Fibroblast of mammary gland (primary cell): ENCODE measurements at regions not wholly inside any gene's neighbourhood (a gene's known extent, or its start where the extent isn't known, plus 50 kb on each side); places are given as distances from the start of the nearest gene placed in this dataset.

Experiments used
- DNase-seq: peaks from one replicate; pipeline ENCODE4 v3.0.0-alpha.2; 2010; ENCODE audit warnings: low read depth
- H3K4me3 ChIP-seq: 2 replicates; pipeline ENCODE4 v1.5.1; 2011; ENCODE audit warnings: low read depth, mild to moderate bottlenecking, low read length, moderate library complexity; ENCODE audit not compliant: control insufficient read depth
- TF ChIP-seq, protein P1 (sequence below): conservative IDR thresholded peaks from 2 replicates; pipeline ENCODE4 v1.5.1; 2011; ENCODE audit warnings: low read depth, low read length, inconsistent platforms; ENCODE audit not compliant: control insufficient read depth, insufficient read depth

- TF ChIP-seq, protein P1, sequence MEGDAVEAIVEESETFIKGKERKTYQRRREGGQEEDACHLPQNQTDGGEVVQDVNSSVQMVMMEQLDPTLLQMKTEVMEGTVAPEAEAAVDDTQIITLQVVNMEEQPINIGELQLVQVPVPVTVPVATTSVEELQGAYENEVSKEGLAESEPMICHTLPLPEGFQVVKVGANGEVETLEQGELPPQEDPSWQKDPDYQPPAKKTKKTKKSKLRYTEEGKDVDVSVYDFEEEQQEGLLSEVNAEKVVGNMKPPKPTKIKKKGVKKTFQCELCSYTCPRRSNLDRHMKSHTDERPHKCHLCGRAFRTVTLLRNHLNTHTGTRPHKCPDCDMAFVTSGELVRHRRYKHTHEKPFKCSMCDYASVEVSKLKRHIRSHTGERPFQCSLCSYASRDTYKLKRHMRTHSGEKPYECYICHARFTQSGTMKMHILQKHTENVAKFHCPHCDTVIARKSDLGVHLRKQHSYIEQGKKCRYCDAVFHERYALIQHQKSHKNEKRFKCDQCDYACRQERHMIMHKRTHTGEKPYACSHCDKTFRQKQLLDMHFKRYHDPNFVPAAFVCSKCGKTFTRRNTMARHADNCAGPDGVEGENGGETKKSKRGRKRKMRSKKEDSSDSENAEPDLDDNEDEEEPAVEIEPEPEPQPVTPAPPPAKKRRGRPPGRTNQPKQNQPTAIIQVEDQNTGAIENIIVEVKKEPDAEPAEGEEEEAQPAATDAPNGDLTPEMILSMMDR = no peak
- no peak overlapping the region for H3K4me3 ChIP-seq
- no peak for DNase-seq
These were observed 56.2 kb upstream of the CLDN5 start for GRCh38 chr22:19580291-19580890.

GRCh38 chr22:19582033-19582693 is 58.0 kb upstream of the CLDN5 start:
- TF ChIP-seq, protein P1 = no peak
- no peak for DNase-seq
- no peak overlapping the region for H3K4me3 ChIP-seq

- no peak for DNase-seq
- H3K4me3 ChIP-seq = no peak overlapping the region
- TF ChIP-seq, protein P1 = no peak
These were observed 62.9 kb upstream of the CLDN5 start for GRCh38 chr22:19586922-19587684.

DNA sequence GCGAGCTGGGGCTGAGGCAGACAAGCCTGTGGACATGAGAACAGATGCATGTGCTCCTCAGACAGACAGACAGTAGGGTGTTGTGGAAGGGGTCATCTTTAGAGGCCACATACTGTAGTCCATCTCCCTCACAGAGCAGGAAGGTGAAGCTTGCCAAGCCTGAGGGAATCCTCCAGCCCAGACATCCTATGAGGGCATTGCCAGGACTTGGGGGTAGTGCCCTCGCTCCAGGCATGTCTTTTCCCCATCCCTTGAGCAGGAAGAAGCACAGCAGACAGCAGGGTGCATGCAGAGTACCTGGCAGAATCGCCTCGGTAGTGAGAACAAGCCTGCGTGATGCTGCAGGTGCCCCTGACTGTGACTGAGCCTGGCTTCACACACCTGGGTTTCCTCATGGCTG is 66.5 kb upstream of the CLDN5 start:
- no peak overlapping the region for H3K4me3 ChIP-seq
- DNase-seq = no peak
- TF ChIP-seq, protein P1 = no peak

- TF ChIP-seq, protein P1 = no peak
- H3K4me3 ChIP-seq = no peak overlapping the region
- DNase-seq = no peak
These were observed 67.4 kb upstream of the CLDN5 start for GRCh38 chr22:19591568-19591967.

DNA sequence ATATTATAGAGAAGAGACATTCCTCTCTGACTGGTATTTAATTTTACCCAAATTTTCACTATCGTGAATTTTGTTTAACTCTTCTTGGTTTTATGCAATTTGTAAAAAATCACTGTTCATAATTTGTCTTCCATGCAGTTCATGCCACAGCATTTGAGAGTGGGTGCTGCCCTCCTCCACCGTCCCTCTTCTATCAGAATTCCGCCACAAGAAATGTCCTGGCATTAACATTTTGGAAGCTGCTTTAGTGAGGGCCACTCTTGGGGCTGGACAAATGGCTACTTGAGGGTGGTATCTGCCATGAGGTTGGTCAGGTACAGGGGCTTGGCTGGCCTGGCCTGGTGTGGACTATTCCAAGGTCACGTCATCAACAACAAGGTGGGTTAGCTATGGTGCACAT is 68.3 kb upstream of the CLDN5 start:
- no peak overlapping the region for H3K4me3 ChIP-seq
- DNase-seq = no peak
- TF ChIP-seq, protein P1 = no peak
